ENCODE measurements at regions not wholly inside any gene's neighbourhood (a gene's known extent, or its start where the extent isn't known, plus 50 kb on each side); places are given as distances from the start of the nearest gene placed in this dataset.

GRCh38 chr3:81913886-81914663 lies 152.6 kb upstream of the GBE1 start:
- intact Hi-C loops (cut with DNase I): no loop called here
- DNase-seq: no peak
- Histone ChIP-seq H3K27me3 (no peaks in the 10 kb centered on the region), H3K27ac (peak overlapping the region in 4 of 5 donors; percentile 32 to 50 (median 36)), H3K4me3 (no peak overlapping the region), H3K4me1 (replicated peaks in 1 of 2) (peaks cover 17 to 33% of the 10 kb centered on the region in 2 donors), H3K9me3 (replicated peaks in 1 of 3) (no peaks in the 10 kb centered on the region), H3K36me3 (replicated peaks in 1 of 2) (no peaks in the 10 kb centered on the region)
- no peak for TF ChIP-seq CTCF (IDR thresholded peaks at IDR 0.05)
- 44 to 68% (median 59%) methylated on average over 1 of the region's 1 CpG for WGBS, 4 donors

GRCh38 chr3:81911221-81911620 lies 149.8 kb upstream of the GBE1 start:
- no peak for DNase-seq
- H3K36me3 ChIP-seq (replicated peaks in 1 of 2): no peaks in the 10 kb centered on the region
- no peaks in the 10 kb centered on the region for H3K27me3 ChIP-seq
- TF ChIP-seq POLR2A (IDR thresholded peaks at IDR 0.05) (no peak), CTCF (IDR thresholded peaks at IDR 0.05) (no peak)
- WGBS, 4 donors: 92 to 98% (median 97%) methylated on average over 2 of the region's 2 CpGs
- H3K9me3 ChIP-seq (replicated peaks in 1 of 3): no peaks in the 10 kb centered on the region
- H3K4me3 ChIP-seq: no peak overlapping the region
- peaks cover 10 to 33% of the 10 kb centered on the region in 2 donors for H3K4me1 ChIP-seq (replicated peaks in 1 of 2)
- intact Hi-C loops (cut with DNase I): no loop called here
- peak overlapping the region in 1 of 5 donors; percentile 32 for H3K27ac ChIP-seq

GRCh38 chr3:81910244-81910852 lies 148.9 kb upstream of the GBE1 start:
- intact Hi-C loops (cut with DNase I): no loop called here

More at GRCh38 chr3:81910244-81910852, 148.9 kb upstream of the GBE1 start:
- peak; percentile 52 to 84 (median 72) for TF ChIP-seq CTCF (IDR thresholded peaks at IDR 0.05)
- TF ChIP-seq POLR2A (IDR thresholded peaks at IDR 0.05): no peak
- H3K4me1 ChIP-seq (replicated peaks in 1 of 2): peaks cover 10 to 31% of the 10 kb centered on the region in 2 donors
- 9 to 19% (median 14%) methylated on average over 5 of the region's 5 CpGs for WGBS, 4 donors
- DNase-seq: peak in 5 of 7 donors; percentile 14 to 38 (median 23)
- H3K27ac ChIP-seq: peak overlapping the region in 2 of 5 donors; percentile 32 to 45
- H3K9me3 ChIP-seq (replicated peaks in 1 of 3): no peaks in the 10 kb centered on the region
- H3K36me3 ChIP-seq (replicated peaks in 1 of 2): no peaks in the 10 kb centered on the region
- H3K27me3 ChIP-seq: no peaks in the 10 kb centered on the region
- no peak overlapping the region for H3K4me3 ChIP-seq
